CD4-positive, CD25-positive, alpha-beta regulatory T cell (primary cell): ENCODE measurements at regions not wholly inside any gene's neighbourhood (a gene's known extent, or its start where the extent isn't known, plus 50 kb on each side); places are given as distances from the start of the nearest gene placed in this dataset.

Source experiments
- ATAC-seq, 2 donors: fragments of 150-1000 bp; cut with Tn5 transposase; one replicate each; pipeline ENCODE4 v1.10.0; 2021; ENCODE audit warnings: low read depth in 2 of 2, moderate number of reproducible peaks in 2 of 2, moderate library complexity in 1 of 2
- DNase-seq, 3 donors: peaks; one replicate each; pipeline versions ENCODE4 v3.0.0 to v3.0.0-alpha.2; 2012 to 2022; ENCODE audit warnings: mixed read lengths in 1 of 3
- H3K27ac ChIP-seq: one replicate; pipeline ENCODE4 v1.7.0; 2013; ENCODE audit warnings: mild to moderate bottlenecking, low read length; ENCODE audit not compliant: insufficient read depth, poor library complexity, severe bottlenecking
- H3K27me3 ChIP-seq: one replicate; pipeline ENCODE4 v1.7.0; 2013; ENCODE audit warnings: low read length; ENCODE audit not compliant: control insufficient read depth, insufficient read depth
- H3K36me3 ChIP-seq: one replicate; pipeline ENCODE4 v1.7.0; 2013; ENCODE audit warnings: mild to moderate bottlenecking, low read length, moderate library complexity; ENCODE audit not compliant: control insufficient read depth, insufficient read depth
- H3K4me1 ChIP-seq: 2 replicates; pipeline ENCODE4 v1.7.0; 2013; ENCODE audit warnings: mild to moderate bottlenecking, low read length; ENCODE audit not compliant: insufficient read depth, control insufficient read depth, poor library complexity, severe bottlenecking
- H3K4me3 ChIP-seq: one replicate; pipeline ENCODE4 v1.7.0; 2013; ENCODE audit warnings: low read depth, mild to moderate bottlenecking, low read length, moderate library complexity
- H3K9me3 ChIP-seq, 2 experiments: 1 replicate in 1 of 2; 2 replicates in 1 of 2; pipeline ENCODE4 v1.7.0; 2013; ENCODE audit warnings: low read length in 2 of 2, mild to moderate bottlenecking in 1 of 2, moderate library complexity in 1 of 2; ENCODE audit not compliant: control insufficient read depth in 2 of 2
- H3K27ac Mint-ChIP-seq, 3 donors: one replicate each; pipeline ENCODE4 v1.8.0; 2020 to 2022; ENCODE audit warnings: mild to moderate bottlenecking in 3 of 3, mixed read lengths in 3 of 3, moderate library complexity in 2 of 3
- H3K27me3 Mint-ChIP-seq: one replicate; pipeline ENCODE4 v1.8.0; 2022; ENCODE audit warnings: mild to moderate bottlenecking, mixed read lengths
- H3K36me3 Mint-ChIP-seq: one replicate; pipeline ENCODE4 v1.8.0; 2020; ENCODE audit warnings: mixed read lengths
- H3K4me1 Mint-ChIP-seq, 4 donors: one replicate each; pipeline ENCODE4 v1.8.0; 2020 to 2022; ENCODE audit warnings: mixed read lengths in 4 of 4, mild to moderate bottlenecking in 1 of 4
- H3K4me3 Mint-ChIP-seq, 4 donors: one replicate each; pipeline ENCODE4 v1.8.0; 2020 to 2022; ENCODE audit warnings: mild to moderate bottlenecking in 4 of 4, mixed read lengths in 4 of 4, moderate library complexity in 3 of 4
- H3K9me3 Mint-ChIP-seq, 7 donors: one replicate each; pipeline ENCODE4 v1.8.0; 2020 to 2022; ENCODE audit warnings: mixed read lengths in 7 of 7, mild to moderate bottlenecking in 3 of 7, moderate library complexity in 2 of 7

GRCh38 chrX:68895341-68895755 lies 66.5 kb downstream of the EFNB1 start:
- Mint-ChIP-seq H3K4me1 (peaks cover 0 to 4% (median 0%) of the 10 kb centered on the region in 4 donors), H3K4me3 (no peak overlapping the region), H3K36me3 (no peaks in the 10 kb centered on the region), H3K27ac (peak overlapping the region in 1 of 3 donors; percentile 36), H3K27me3 (no peaks in the 10 kb centered on the region), H3K9me3 (peaks cover 0 to 2% (median 0%) of the 10 kb centered on the region in 7 donors)
- Histone ChIP-seq H3K27ac (no peak overlapping the region), H3K4me3 (no peak overlapping the region), H3K4me1 (no peaks in the 10 kb centered on the region), H3K27me3 (no peaks in the 10 kb centered on the region), H3K9me3 (no peaks in the 10 kb centered on the region), H3K36me3 (no peaks in the 10 kb centered on the region)
- DNase-seq, result no peak
- no peak for ATAC-seq

- peak in 1 of 3 donors; percentile 24 for DNase-seq
- Histone ChIP-seq H3K27ac (no peak overlapping the region), H3K4me3 (no peak overlapping the region), H3K27me3 (no peaks in the 10 kb centered on the region), H3K9me3 (no peaks in the 10 kb centered on the region), H3K4me1 (no peaks in the 10 kb centered on the region), H3K36me3 (no peaks in the 10 kb centered on the region)
- Mint-ChIP-seq H3K9me3 (peaks cover 0 to 2% (median 0%) of the 10 kb centered on the region in 7 donors), H3K27me3 (no peaks in the 10 kb centered on the region), H3K36me3 (no peaks in the 10 kb centered on the region), H3K27ac (peak overlapping the region in 1 of 3 donors; percentile 36), H3K4me3 (peak overlapping the region in 3 of 4 donors; percentile 15 to 81 (median 52)), H3K4me1 (peaks cover 0 to 4% (median 0%) of the 10 kb centered on the region in 4 donors)
- ATAC-seq, result peak; percentile 48 to 59
Measured at GRCh38 chrX:68894513-68895340, 65.9 kb downstream of the EFNB1 start.

- H3K4me1 ChIP-seq, result no peaks in the 10 kb centered on the region
- H3K36me3 ChIP-seq, result no peaks in the 10 kb centered on the region
- ATAC-seq (no peak), DNase-seq (no peak)
- H3K27me3 ChIP-seq, result no peaks in the 10 kb centered on the region
- H3K27me3 Mint-ChIP-seq, result no peaks in the 10 kb centered on the region
- no peaks in the 10 kb centered on the region for H3K9me3 ChIP-seq
- no peak overlapping the region for H3K4me3 ChIP-seq
- no peak overlapping the region for H3K27ac ChIP-seq
- H3K4me1 Mint-ChIP-seq, result peaks cover 0 to 4% (median 0%) of the 10 kb centered on the region in 4 donors
- H3K9me3 Mint-ChIP-seq, result peaks cover 0 to 2% (median 0%) of the 10 kb centered on the region in 7 donors
- no peak overlapping the region for H3K27ac Mint-ChIP-seq
- H3K4me3 Mint-ChIP-seq, result peak overlapping the region in 2 of 4 donors; percentile 46 to 68
- no peaks in the 10 kb centered on the region for H3K36me3 Mint-ChIP-seq
Measured at GRCh38 chrX:68894142-68894512, 65.3 kb downstream of the EFNB1 start.

GRCh38 chrX:68892651-68893050 lies 63.8 kb downstream of the EFNB1 start:
- H3K4me1 ChIP-seq, result no peaks in the 10 kb centered on the region
- DNase-seq (no peak), ATAC-seq (no peak)
- Mint-ChIP-seq H3K36me3 (no peaks in the 10 kb centered on the region), H3K4me1 (peaks cover 0 to 4% (median 0%) of the 10 kb centered on the region in 4 donors), H3K9me3 (peaks cover 0 to 2% (median 0%) of the 10 kb centered on the region in 7 donors), H3K27me3 (no peaks in the 10 kb centered on the region), H3K27ac (no peak overlapping the region), H3K4me3 (peak overlapping the region in 1 of 4 donors; percentile 48)
- H3K9me3 ChIP-seq, result no peaks in the 10 kb centered on the region
- H3K36me3 ChIP-seq, result no peaks in the 10 kb centered on the region
- H3K27me3 ChIP-seq, result no peaks in the 10 kb centered on the region
- H3K4me3 ChIP-seq, result no peak overlapping the region
- H3K27ac ChIP-seq, result no peak overlapping the region

GRCh38 chrX:68892134-68892533 lies 63.3 kb downstream of the EFNB1 start:
- H3K36me3 ChIP-seq, result no peaks in the 10 kb centered on the region
- Mint-ChIP-seq H3K4me1 (peaks cover 0 to 4% (median 0%) of the 10 kb centered on the region in 4 donors), H3K27me3 (no peaks in the 10 kb centered on the region), H3K9me3 (peaks cover 0 to 2% (median 0%) of the 10 kb centered on the region in 7 donors), H3K36me3 (no peaks in the 10 kb centered on the region), H3K4me3 (no peak overlapping the region), H3K27ac (no peak overlapping the region)
- ATAC-seq (no peak), DNase-seq (no peak)
- H3K9me3 ChIP-seq, result no peaks in the 10 kb centered on the region
- H3K27ac ChIP-seq, result no peak overlapping the region
- H3K4me3 ChIP-seq, result no peak overlapping the region
- no peaks in the 10 kb centered on the region for H3K27me3 ChIP-seq
- H3K4me1 ChIP-seq, result no peaks in the 10 kb centered on the region
